ENCODE measurements at regions not wholly inside any gene's neighbourhood (a gene's known extent, or its start where the extent isn't known, plus 50 kb on each side); places are given as distances from the start of the nearest gene placed in this dataset.

DNA sequence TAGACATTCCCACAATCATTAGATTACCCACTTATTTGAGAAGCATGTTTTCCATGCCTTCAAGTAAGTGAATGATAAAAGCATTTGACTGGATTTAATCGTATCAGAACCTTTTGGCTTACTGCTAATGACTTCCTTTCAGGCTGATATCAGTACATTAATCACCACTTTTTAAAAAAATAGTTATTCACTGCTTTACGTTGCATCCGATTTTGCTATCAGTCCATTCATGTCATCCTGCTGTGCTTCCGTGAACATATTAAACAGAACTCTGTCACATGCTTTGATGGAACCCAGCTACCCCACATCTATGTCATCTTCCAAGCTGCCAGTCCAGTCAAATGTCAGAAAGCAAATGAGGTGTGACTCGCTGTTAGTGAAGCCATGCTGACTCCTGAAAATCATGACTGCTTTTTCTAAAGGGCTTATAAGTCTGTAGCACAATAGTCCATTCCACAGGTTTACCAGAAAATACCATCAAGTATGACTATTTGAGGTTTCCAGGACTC, 440.9 kb downstream of the IRS2 start:
- TF ChIP-seq CTCF (IDR thresholded peaks at IDR 0.05) = no peak

DNA sequence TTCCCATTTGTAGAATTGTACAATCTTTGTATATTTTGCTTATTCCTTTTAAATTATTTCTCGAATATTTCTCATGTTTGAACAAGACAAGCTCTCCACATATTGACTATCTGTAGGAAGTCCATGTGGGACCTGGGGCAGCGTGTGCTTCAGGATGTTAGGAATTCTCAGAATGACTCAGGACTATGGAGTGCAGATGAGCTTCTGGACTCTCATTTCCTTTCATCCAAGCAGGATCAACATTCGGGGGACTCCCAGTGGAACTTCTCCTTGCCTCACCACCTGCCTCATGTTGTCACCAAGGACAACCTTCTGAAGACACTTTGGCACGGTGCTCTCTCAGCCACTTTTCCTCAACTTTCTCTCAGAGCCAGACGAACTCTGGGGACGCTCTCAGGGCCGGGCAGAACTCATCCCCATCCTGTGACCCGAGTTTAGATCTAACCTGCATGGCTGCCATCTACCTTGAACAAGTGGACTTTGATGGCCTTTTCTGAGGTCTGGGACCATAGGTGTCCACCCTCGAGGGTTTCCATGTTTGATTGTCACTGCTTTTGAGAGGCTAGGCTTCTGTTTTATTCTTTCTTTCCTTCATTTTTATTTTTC, 441.7 kb downstream of the IRS2 start:
- no peak for TF ChIP-seq CTCF (IDR thresholded peaks at IDR 0.05)

GRCh38 chr13:109336730-109337129, 449.7 kb downstream of the IRS2 start:
- no peak for TF ChIP-seq CTCF (IDR thresholded peaks at IDR 0.05)

DNA sequence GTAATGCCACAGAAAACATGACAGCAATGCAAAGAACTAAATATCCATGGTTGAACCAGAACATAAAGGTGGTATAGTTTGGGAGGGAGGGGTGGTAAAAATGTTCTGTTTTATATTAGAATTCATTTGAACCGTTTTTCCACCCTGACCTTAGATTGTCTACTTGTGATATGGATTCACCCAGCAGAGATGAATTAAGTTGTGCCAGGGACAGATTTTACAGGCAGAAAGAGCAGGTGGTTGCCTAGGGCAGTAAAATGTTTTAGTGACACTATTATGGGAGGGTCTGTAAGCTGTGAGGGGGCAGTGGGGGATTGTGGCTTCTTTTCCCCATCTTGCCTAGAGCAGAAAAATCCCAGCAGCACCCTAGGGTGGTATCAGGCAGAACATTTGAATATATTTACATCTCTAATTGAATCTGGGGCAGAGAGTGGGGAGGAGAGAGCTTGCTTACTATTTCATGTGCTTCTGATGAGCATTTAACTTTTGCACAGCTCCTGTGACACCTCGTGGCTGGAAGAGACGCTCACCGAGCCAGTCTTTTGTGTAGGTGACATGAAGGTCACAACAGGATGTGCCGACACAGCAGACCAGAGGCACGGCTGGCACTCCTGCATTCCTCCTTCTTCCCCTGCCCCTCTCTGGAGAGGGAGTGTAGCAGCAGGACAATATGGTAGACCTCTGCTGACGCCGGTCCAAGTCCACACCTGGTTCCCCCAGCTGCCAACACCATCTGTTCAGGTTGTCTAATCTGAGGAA, 452.3 kb downstream of the IRS2 start:
- TF ChIP-seq CTCF (IDR thresholded peaks at IDR 0.05) = no peak

DNA sequence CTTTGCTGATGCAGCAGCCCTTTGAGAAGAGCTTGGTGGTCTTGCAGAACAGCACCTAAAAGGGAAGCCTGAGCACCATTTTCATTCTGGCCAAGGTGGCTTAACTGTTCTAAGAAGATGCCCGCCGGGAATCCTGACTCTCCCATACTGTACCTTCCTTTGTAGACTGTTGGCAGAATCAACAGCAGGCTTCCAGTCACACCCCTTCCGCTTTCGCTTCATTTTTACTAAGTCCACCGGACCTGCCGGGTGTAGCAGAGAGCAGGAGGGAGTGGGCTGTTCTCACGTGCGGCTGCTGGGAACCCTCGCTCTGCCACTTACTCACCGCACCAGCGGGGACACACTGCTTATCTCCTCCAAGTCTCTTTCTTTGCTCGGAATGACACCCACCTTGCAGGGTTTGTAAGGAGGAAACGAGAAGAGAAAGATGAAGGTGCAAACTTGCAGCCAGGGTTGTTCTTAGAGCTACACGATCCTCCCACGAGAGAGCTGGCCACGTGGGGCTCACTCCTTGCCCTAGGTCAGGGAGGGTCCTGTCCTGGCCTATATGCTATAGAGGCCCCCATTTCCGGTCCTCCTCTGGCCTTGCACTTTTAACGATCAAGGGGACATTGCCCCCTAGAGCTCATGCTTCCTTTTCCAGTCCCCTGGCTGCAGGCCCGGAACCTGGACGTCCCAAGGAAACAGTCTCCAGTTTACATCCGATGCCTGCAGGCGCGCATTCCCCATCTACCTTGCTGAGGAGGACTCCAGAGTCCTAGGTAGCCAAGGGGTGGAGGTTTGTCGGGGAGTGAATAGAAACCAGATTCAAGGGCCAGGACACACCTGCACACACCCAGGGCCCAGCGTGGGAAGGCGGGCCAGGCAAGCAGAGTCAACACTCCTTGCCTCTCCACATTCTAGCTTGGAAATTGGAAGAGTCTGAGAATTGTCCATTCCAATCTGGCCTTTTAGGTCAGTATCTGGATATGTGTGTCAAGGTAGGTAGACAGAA, 453.6 kb downstream of the IRS2 start:
- TF ChIP-seq CTCF (IDR thresholded peaks at IDR 0.05) = no peak

- TF ChIP-seq CTCF (IDR thresholded peaks at IDR 0.05) = no peak
Measured at GRCh38 chr13:109331898-109332297, 454.5 kb downstream of the IRS2 start.

GRCh38 chr13:109331011-109331433, 455.4 kb downstream of the IRS2 start:
- no peak for TF ChIP-seq CTCF (IDR thresholded peaks at IDR 0.05)

Measured in LNCAP (cell line).